OCI-LY7 (cell line): ENCODE measurements at regions not wholly inside any gene's neighbourhood (a gene's known extent, or its start where the extent isn't known, plus 50 kb on each side); places are given as distances from the start of the nearest gene placed in this dataset.

Source experiments
- CTCF ChIP-seq: fragments of 200-600 bp; sonication (generic); conservative IDR thresholded peaks from 2 replicates; pipeline ENCODE4 v1.5.1; 2014; ENCODE audit warnings: mild to moderate bottlenecking, antibody characterized with exemption, low read length, moderate library complexity, mixed read lengths
- EZH2phosphoT487 ChIP-seq: fragments of 200-600 bp; sonication (generic); IDR thresholded peaks from 2 replicates; pipeline ENCODE4 v1.6.1; 2018; ENCODE audit warnings: low read depth, borderline replicate concordance, mild to moderate bottlenecking, mixed run types, antibody characterized with exemption, low read length, moderate library complexity, mixed read lengths

GRCh38 chr11:15775797-15776196 is 580.5 kb downstream of the SOX6 start:
- TF ChIP-seq CTCF (no peak), EZH2phosphoT487 (no peak)
